B cell (primary cell): ENCODE measurements at regions not wholly inside any gene's neighbourhood (a gene's known extent, or its start where the extent isn't known, plus 50 kb on each side); places are given as distances from the start of the nearest gene placed in this dataset.

Experiments
- ATAC-seq: fragments of 200-7000 bp; cut with Tn5 transposase; one replicate; pipeline ENCODE4 v1.10.0; 2021; ENCODE audit warnings: low read depth, mild to moderate bottlenecking, moderate number of reproducible peaks, moderate library complexity
- CTCF ChIA-PET: fragments of 350-600 bp; sonication (Branson Sonifier 250); formaldehyde crosslinking; loops from one replicate; lab custom pipeline; 2021; ENCODE audit warnings: antibody characterized with exemption, inconsistent platforms; lab: Charles Lee
- POLR2A ChIA-PET: fragments of 350-600 bp; sonication (Branson Sonifier 250); formaldehyde crosslinking; loops from one replicate; lab custom pipeline; 2021; ENCODE audit warnings: antibody characterized with exemption; lab: Charles Lee
- DNase-seq: peaks from one replicate; pipeline ENCODE4 v3.0.0; 2013
- H2AFZ ChIP-seq: 2 replicates; pipeline ENCODE4 v1.6.1; 2012; ENCODE audit warnings: mild to moderate bottlenecking, low read depth, low read length; ENCODE audit not compliant: insufficient read depth, poor library complexity, severe bottlenecking
- H3K27ac ChIP-seq, 2 donors: 1 replicate in 1 of 2; 2 replicates in 1 of 2; pipeline ENCODE4 v1.5.1; 2012 to 2013; ENCODE audit warnings: low read length in 2 of 2, mild to moderate bottlenecking in 2 of 2, moderate library complexity in 1 of 2
- H3K27me3 ChIP-seq, 4 experiments: fragments of 200-600 bp in 1 of 4; sonication (generic) in 1 of 4; replicated peaks in 1 of 4; 1 replicate in 2 of 4; 2 replicates in 2 of 4; pipeline versions ENCODE4 v1.6.1 to v1.7.0; 2013 to 2016; ENCODE audit warnings: low read length in 3 of 4, mild to moderate bottlenecking in 2 of 4, mixed read lengths in 1 of 4, moderate library complexity in 1 of 4; ENCODE audit not compliant: insufficient read depth in 4 of 4, control insufficient read depth in 3 of 4; ENCODE audit errors: control extremely low read depth in 1 of 4
- H3K36me3 ChIP-seq, 2 experiments: replicated peaks in 1 of 2; 1 replicate in 1 of 2; 2 replicates in 1 of 2; pipeline versions ENCODE4 v1.6.1 to v1.7.1; 2013; ENCODE audit warnings: low read length in 1 of 2; ENCODE audit not compliant: insufficient read depth in 2 of 2, control insufficient read depth in 1 of 2; ENCODE audit errors: control extremely low read depth in 1 of 2, extremely low read depth in 1 of 2
- H3K4me1 ChIP-seq, 2 donors: fragments of 200-600 bp in 1 of 2; sonication (generic) in 1 of 2; 1 replicate in 1 of 2; 2 replicates in 1 of 2; pipeline versions ENCODE4 v1.5.1 to v1.6.1; 2013 to 2017; ENCODE audit warnings: low read length in 2 of 2; ENCODE audit not compliant: control insufficient read depth in 2 of 2, insufficient read depth in 2 of 2
- H3K4me2 ChIP-seq: replicated peaks from 2 replicates; pipeline ENCODE3; 2012; ENCODE audit warnings: mild to moderate bottlenecking, low read depth, low read length; ENCODE audit not compliant: poor library complexity, severe bottlenecking
- H3K4me3 ChIP-seq, 5 experiments: fragments of 200-600 bp in 1 of 5; sonication (generic) in 1 of 5; 1 replicate in 3 of 5; 2 replicates in 2 of 5; pipeline versions ENCODE4 v1.5.1 to v1.7.0; 2011 to 2016; ENCODE audit warnings: low read length in 4 of 5, mild to moderate bottlenecking in 4 of 5, low read depth in 2 of 5, control low read depth in 1 of 5, moderate library complexity in 1 of 5; ENCODE audit not compliant: insufficient read depth in 1 of 5; ENCODE audit errors: control extremely low read depth in 1 of 5, extremely low read depth in 1 of 5
- H3K79me2 ChIP-seq: fragments of 200-600 bp; sonication (generic); one replicate; pipeline ENCODE4 v1.6.0; 2016; ENCODE audit warnings: low read length; ENCODE audit not compliant: control insufficient read depth, insufficient read depth
- H3K9ac ChIP-seq: fragments of 200-600 bp; sonication (generic); 2 replicates; pipeline ENCODE4 v1.6.1; 2017; ENCODE audit warnings: mild to moderate bottlenecking, low read length, moderate library complexity
- H3K9me3 ChIP-seq, 3 donors: one replicate each; pipeline versions ENCODE4 v1.6.1 to v1.7.1; 2013; ENCODE audit warnings: low read length in 2 of 3; ENCODE audit not compliant: control insufficient read depth in 2 of 3, insufficient read depth in 1 of 3; ENCODE audit errors: control extremely low read depth in 1 of 3
- H4K20me1 ChIP-seq: 2 replicates; pipeline ENCODE4 v1.6.0; 2012; ENCODE audit warnings: mild to moderate bottlenecking, low read length; ENCODE audit not compliant: insufficient read depth, control insufficient read depth, poor library complexity, severe bottlenecking
- H3K27ac Mint-ChIP-seq: one replicate; pipeline ENCODE4 v1.8.0; 2021; ENCODE audit warnings: mixed read lengths
- H3K27me3 Mint-ChIP-seq: one replicate; pipeline ENCODE4 v1.8.0; 2021; ENCODE audit warnings: mixed read lengths
- H3K4me1 Mint-ChIP-seq: one replicate; pipeline ENCODE4 v1.8.0; 2021; ENCODE audit warnings: mixed read lengths
- H3K4me3 Mint-ChIP-seq: one replicate; pipeline ENCODE4 v1.8.0; 2021; ENCODE audit warnings: mixed read lengths
- H3K9me3 Mint-ChIP-seq: one replicate; pipeline ENCODE4 v1.8.0; 2022; ENCODE audit warnings: mixed read lengths; ENCODE audit not compliant: insufficient read depth
- EZH2 ChIP-seq: IDR thresholded peaks from 2 replicates; pipeline ENCODE4 v1.6.1; 2012; ENCODE audit warnings: borderline replicate concordance, low read depth, mild to moderate bottlenecking, moderate library complexity, low read length; ENCODE audit not compliant: insufficient read depth, poor library complexity, severe bottlenecking
- WGBS: methylation state at CpG from one replicate; pipeline ENCODE4 v1.1.5; 2013; ENCODE audit warnings: missing lambda C conversion rate; ENCODE audit not compliant: insufficient coverage; 5-methylcytosine and 5-hydroxymethylcytosine counted together
- intact Hi-C: fragments of 100-400 bp; cut with micrococcal nuclease; formaldehyde crosslinking; loops from one replicate; pipeline ENCODE4 v1.10.0; 2022
- TF ChIP-seq, protein P1 (sequence below): fragments of 200-600 bp; IDR thresholded peaks from one replicate; pipeline ENCODE4 v1.8.0; 2022; ENCODE audit warnings: antibody characterized with exemption, mild to moderate bottlenecking

DNA sequence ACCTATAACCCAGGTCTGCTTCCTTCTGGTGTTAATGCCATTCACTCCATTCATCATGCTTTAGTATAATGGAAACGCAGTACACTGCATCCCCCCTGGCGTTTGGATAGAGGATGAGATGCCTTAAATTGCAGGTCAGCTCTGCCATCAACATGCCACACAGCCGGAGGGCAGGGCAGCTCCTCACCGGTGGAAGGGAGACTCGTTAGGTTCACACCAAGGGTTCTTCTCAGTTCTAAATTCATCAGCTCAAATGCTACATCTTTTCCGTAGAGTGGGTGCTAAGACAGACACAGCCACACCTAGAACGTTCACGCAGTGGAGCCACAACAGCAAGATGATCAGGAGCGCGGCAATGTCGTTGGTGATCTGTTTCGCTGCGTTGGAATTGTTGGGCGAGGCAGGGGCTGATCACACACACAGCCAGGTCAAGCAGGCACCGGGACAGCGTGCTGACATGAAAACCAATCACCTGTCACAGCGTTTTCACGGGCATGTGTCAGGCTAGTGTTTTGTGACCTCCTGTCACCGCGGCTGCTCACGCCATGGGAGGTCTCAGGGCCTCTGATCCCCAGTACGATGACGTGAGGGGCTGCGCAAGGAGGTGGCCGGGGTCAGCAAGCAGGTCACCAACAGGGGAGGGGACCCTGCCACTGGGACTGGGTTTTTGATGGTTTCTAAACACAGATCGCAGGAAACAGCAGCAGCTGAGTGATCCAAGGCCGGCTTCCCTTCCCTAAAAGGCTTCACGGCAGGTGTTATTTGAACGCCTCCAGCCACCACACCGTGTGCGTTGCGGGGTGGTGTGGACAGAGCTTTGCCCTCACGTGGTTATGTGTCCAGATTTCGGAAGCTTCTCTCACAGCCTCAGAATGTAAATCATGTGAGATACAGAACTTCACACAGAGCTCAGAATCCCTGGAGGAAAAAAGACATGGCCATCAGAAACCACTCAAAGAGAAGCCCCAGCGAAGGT lies 94.3 kb upstream of the IRS2 start:
- no peaks in the 10 kb centered on the region for H3K9me3 Mint-ChIP-seq
- Histone ChIP-seq H3K4me2 (no peak overlapping the region), H3K4me1 (no peaks in the 10 kb centered on the region), H3K9ac (no peak overlapping the region), H3K27ac (no peak overlapping the region), H3K36me3 (no peaks in the 10 kb centered on the region), H3K9me3 (peaks cover 0 to 6% (median 0%) of the 10 kb centered on the region in 3 donors), H2AFZ (no peak overlapping the region), H4K20me1 (no peaks in the 10 kb centered on the region), H3K4me3 (no peak overlapping the region), H3K27me3 (no peaks in the 10 kb centered on the region), H3K79me2 (no peaks in the 10 kb centered on the region)
- WGBS: 91% methylated on average over 33 of the region's 35 CpGs
- H3K4me3 Mint-ChIP-seq: no peak overlapping the region
- POLR2A ChIA-PET: no interaction called here
- intact Hi-C loops: no loop called here
- ATAC-seq (no peak), DNase-seq (no peak)
- no peaks in the 10 kb centered on the region for H3K27me3 Mint-ChIP-seq
- TF ChIP-seq, protein P1, sequence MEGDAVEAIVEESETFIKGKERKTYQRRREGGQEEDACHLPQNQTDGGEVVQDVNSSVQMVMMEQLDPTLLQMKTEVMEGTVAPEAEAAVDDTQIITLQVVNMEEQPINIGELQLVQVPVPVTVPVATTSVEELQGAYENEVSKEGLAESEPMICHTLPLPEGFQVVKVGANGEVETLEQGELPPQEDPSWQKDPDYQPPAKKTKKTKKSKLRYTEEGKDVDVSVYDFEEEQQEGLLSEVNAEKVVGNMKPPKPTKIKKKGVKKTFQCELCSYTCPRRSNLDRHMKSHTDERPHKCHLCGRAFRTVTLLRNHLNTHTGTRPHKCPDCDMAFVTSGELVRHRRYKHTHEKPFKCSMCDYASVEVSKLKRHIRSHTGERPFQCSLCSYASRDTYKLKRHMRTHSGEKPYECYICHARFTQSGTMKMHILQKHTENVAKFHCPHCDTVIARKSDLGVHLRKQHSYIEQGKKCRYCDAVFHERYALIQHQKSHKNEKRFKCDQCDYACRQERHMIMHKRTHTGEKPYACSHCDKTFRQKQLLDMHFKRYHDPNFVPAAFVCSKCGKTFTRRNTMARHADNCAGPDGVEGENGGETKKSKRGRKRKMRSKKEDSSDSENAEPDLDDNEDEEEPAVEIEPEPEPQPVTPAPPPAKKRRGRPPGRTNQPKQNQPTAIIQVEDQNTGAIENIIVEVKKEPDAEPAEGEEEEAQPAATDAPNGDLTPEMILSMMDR: no peak
- TF ChIP-seq EZH2: no peak
- no peaks in the 10 kb centered on the region for H3K4me1 Mint-ChIP-seq
- CTCF ChIA-PET: no interaction called here
- H3K27ac Mint-ChIP-seq: no peak overlapping the region

DNA sequence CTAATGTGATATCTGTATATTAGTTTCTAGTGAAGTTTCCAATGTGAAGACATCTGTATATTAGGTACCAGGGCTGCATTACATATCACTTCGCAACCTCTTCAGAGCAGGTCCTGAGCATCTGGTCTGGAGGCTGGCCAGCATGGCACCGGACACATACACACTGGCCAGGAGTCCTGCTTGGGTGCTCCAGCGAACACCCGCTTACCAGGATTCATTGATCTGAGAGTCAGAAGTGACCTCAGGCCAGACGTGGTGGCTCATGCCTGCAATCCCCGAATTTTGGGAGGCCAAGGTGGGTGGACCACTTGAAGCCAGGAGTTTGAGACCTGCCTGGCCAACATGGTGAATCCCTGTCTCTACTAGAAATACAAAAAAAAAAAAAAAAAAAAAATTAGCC lies 93.0 kb upstream of the IRS2 start:
- Histone ChIP-seq H2AFZ (no peak overlapping the region), H3K9ac (no peak overlapping the region), H3K79me2 (no peaks in the 10 kb centered on the region), H3K4me3 (no peak overlapping the region), H3K4me1 (no peaks in the 10 kb centered on the region), H3K27me3 (no peaks in the 10 kb centered on the region), H4K20me1 (no peaks in the 10 kb centered on the region), H3K4me2 (no peak overlapping the region), H3K27ac (no peak overlapping the region), H3K36me3 (no peaks in the 10 kb centered on the region), H3K9me3 (peaks cover 0 to 6% (median 0%) of the 10 kb centered on the region in 3 donors)
- POLR2A ChIA-PET: no interaction called here
- Mint-ChIP-seq H3K27ac (no peak overlapping the region), H3K4me1 (no peaks in the 10 kb centered on the region), H3K27me3 (no peaks in the 10 kb centered on the region), H3K4me3 (no peak overlapping the region), H3K9me3 (no peaks in the 10 kb centered on the region)
- CTCF ChIA-PET: no interaction called here
- no peak for ATAC-seq
- WGBS: 93% methylated on average over 6 of the region's 6 CpGs
- no peak for DNase-seq
- intact Hi-C loops: no loop called here
- no peak for TF ChIP-seq EZH2
- TF ChIP-seq, protein P1: no peak
